Activated CD4-positive, alpha-beta T cell treated with anti-CD3 and anti-CD28 coated beads, Interleukin-2, amount 10 ng/mL, durations not matched to agents 7 days and 5 days (primary cell): ENCODE measurements at regions not wholly inside any gene's neighbourhood (a gene's known extent, or its start where the extent isn't known, plus 50 kb on each side); places are given as distances from the start of the nearest gene placed in this dataset.

Experiments
- CTCF ChIA-PET: fragments of 350-600 bp; sonication (Branson Sonifier 250); formaldehyde crosslinking; loops from one replicate; lab custom pipeline; 2021; ENCODE audit warnings: antibody characterized with exemption; lab: Charles Lee
- POLR2A ChIA-PET: fragments of 350-600 bp; sonication (Branson Sonifier 250); formaldehyde crosslinking; loops from one replicate; lab custom pipeline; 2021; ENCODE audit warnings: antibody characterized with exemption; lab: Charles Lee
- DNase-seq: peaks from one replicate; pipeline ENCODE4 v3.0.0-alpha.2; 2020
- H3K27ac Mint-ChIP-seq: one replicate; pipeline ENCODE4 v1.8.0; 2021; ENCODE audit warnings: mild to moderate bottlenecking, moderate library complexity, mixed read lengths
- H3K27me3 Mint-ChIP-seq: one replicate; pipeline ENCODE4 v1.8.0; 2021; ENCODE audit warnings: mixed read lengths
- H3K36me3 Mint-ChIP-seq: one replicate; pipeline ENCODE4 v1.8.0; 2021; ENCODE audit warnings: low read depth, mixed read lengths
- H3K4me1 Mint-ChIP-seq: one replicate; pipeline ENCODE4 v1.8.0; 2021; ENCODE audit warnings: mixed read lengths
- H3K4me3 Mint-ChIP-seq: one replicate; pipeline ENCODE4 v1.8.0; 2021; ENCODE audit warnings: mild to moderate bottlenecking, moderate library complexity, mixed read lengths
- H3K9me3 Mint-ChIP-seq: one replicate; pipeline ENCODE4 v1.8.0; 2021; ENCODE audit warnings: mixed read lengths

DNA sequence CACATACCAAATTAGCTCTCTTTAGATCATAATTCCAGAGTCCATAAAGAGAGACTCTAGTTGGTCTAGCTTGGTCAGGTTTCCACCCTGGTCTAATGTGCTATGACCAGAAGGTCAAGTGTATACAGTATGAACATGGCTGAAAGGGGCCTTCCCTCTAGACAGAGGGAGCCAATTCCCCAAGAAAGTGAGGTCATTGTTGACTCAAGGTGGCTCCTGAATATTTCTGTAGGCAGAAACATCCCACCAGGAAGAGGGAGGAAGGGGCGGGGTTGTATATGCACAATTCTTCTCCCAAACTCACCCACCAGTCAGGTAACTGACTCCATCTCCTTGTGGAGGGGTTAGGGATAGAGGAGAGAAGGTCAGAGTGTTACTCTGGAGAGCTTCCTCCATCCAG is 281.8 kb upstream of the PLET1 start:
- DNase-seq: no peak
- ChIA-PET POLR2A (no interaction called here), CTCF (no interaction called here)
- Mint-ChIP-seq H3K9me3 (no peaks in the 10 kb centered on the region), H3K4me1 (peaks cover 14% of the 10 kb centered on the region), H3K27me3 (no peaks in the 10 kb centered on the region), H3K27ac (no peak overlapping the region), H3K36me3 (no peaks in the 10 kb centered on the region), H3K4me3 (no peak overlapping the region)

DNA sequence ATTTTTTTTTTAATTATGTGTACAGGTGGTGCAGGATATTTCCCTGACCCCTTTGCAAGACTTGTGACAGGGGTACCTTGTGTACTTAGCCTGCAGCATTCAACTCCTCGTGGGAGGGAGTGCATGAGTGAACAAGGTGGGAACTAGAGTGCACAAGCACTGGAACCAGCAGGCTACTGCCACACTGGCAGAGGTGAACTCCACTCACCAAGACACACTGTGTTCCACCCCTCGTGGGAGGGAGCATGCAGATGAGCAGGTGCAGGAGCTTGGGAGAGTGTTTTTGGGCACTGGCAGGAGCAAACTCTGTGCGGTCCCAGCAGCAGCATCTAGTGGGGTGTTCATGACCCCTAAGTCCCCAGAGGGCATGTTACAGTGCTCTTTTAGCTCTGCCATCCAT is 282.7 kb upstream of the PLET1 start:
- peaks cover 14% of the 10 kb centered on the region for H3K4me1 Mint-ChIP-seq
- ChIA-PET POLR2A (no interaction called here), CTCF (no interaction called here)
- DNase-seq: no peak
- no peak overlapping the region for H3K27ac Mint-ChIP-seq
- no peaks in the 10 kb centered on the region for H3K27me3 Mint-ChIP-seq
- no peak overlapping the region for H3K4me3 Mint-ChIP-seq
- no peaks in the 10 kb centered on the region for H3K9me3 Mint-ChIP-seq
- no peaks in the 10 kb centered on the region for H3K36me3 Mint-ChIP-seq

DNA sequence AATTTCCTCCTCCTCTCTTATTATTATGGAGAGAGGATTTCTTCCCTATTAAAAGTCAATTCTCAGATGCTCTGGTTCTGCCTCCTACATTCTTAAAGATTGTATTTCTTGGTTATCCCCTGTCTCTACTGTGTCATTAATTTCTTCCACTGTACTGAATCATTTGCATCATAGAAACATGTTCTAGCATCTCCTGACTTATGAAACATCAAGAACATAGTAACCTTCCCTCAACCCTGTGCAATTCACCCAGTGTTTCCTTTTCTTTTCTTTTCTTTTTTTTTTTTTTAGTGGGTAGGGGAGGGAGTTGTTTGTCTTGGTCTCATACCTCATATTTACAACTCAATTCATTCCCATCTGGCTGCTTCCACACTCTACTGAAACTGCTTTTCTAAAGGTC is 288.0 kb upstream of the PLET1 start:
- DNase-seq: no peak
- Mint-ChIP-seq H3K4me1 (no peaks in the 10 kb centered on the region), H3K27me3 (no peaks in the 10 kb centered on the region), H3K9me3 (no peaks in the 10 kb centered on the region), H3K36me3 (no peaks in the 10 kb centered on the region), H3K4me3 (no peak overlapping the region), H3K27ac (no peak overlapping the region)
- ChIA-PET POLR2A (no interaction called here), CTCF (no interaction called here)

DNA sequence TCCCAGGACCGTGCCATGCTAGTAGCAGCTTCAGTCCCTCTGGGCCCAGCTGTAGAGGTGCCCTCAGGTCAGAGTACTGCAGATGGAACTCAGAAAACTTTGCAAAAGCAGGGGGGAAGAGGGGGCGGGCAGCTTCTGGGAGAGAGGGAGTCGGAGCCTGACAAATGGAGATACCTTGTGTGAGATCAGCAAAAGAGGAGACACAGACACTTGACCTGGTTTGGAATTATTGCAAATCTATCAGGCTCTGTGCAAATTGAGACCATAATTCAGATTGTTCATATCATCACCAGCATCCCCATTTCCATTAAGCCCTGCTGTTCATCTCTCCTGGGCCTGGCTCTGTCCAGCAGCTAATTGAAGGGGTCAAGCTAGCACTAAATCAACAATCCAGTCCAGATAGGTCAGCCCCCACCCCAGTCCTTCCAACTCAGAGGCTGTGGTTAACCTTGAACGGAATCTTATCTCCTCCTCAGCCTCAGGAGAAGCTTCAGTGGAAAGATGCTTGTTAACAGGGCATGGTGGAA is 292.6 kb upstream of the PLET1 start:
- no peak overlapping the region for H3K27ac Mint-ChIP-seq
- no peak for DNase-seq
- ChIA-PET POLR2A (no interaction called here), CTCF (interaction anchor here (0.6 to 1.1 kb wide), 2 partner anchors 29 to 964 kb away, joined by 3 to 5 read pairs; no protein-coding TSS in a partner anchor)
- H3K36me3 Mint-ChIP-seq: no peaks in the 10 kb centered on the region
- no peak overlapping the region for H3K4me3 Mint-ChIP-seq
- no peaks in the 10 kb centered on the region for H3K27me3 Mint-ChIP-seq
- H3K4me1 Mint-ChIP-seq: peaks cover 4% of the 10 kb centered on the region
- H3K9me3 Mint-ChIP-seq: no peaks in the 10 kb centered on the region

DNA sequence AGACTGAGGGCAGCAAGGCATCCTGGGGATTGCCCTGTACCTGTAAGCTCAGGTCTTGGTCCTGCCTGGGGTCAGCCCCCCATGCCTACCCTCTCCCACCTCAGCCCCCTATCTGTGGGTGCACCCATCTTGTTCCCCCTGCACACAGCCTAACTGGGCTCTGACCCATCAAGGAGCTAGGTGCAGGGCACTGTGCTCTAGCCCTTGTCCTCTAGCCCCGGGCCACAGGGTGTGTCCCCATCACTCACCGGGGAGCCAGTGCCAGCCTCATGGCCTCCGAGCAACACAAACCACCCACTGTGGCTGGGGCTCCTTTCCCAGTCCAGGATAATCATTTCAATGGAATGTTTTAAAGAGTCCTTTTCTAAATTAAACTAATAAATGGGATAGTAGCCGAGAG is 293.9 kb upstream of the PLET1 start:
- ChIA-PET POLR2A (no interaction called here), CTCF (interaction anchor here (1.0 to 2.6 kb wide), 4 partner anchors 17 to 275 kb away, joined by 3 to 9 read pairs (median 8); no protein-coding TSS in a partner anchor)
- H3K4me1 Mint-ChIP-seq: peaks cover 4% of the 10 kb centered on the region
- no peak for DNase-seq
- H3K27me3 Mint-ChIP-seq: no peaks in the 10 kb centered on the region
- no peaks in the 10 kb centered on the region for H3K9me3 Mint-ChIP-seq
- H3K4me3 Mint-ChIP-seq: no peak overlapping the region
- H3K36me3 Mint-ChIP-seq: no peaks in the 10 kb centered on the region
- peak overlapping the region; percentile 9 for H3K27ac Mint-ChIP-seq

GRCh38 chr11:112555491-112556364 is 295.1 kb upstream of the PLET1 start:
- H3K27me3 Mint-ChIP-seq: no peaks in the 10 kb centered on the region
- H3K9me3 Mint-ChIP-seq: no peaks in the 10 kb centered on the region
- POLR2A ChIA-PET: no interaction called here
- no peak overlapping the region for H3K27ac Mint-ChIP-seq
- no peaks in the 10 kb centered on the region for H3K36me3 Mint-ChIP-seq
- peaks cover 4% of the 10 kb centered on the region for H3K4me1 Mint-ChIP-seq
- CTCF ChIA-PET: interaction anchor here (0.6 to 2.6 kb wide), 12 partner anchors 8 to 276 kb away, joined by 3 to 12 read pairs (median 4); no protein-coding TSS in a partner anchor
- DNase-seq: peak; percentile 71
- H3K4me3 Mint-ChIP-seq: no peak overlapping the region

GRCh38 chr11:112558691-112559090 is 298.0 kb upstream of the PLET1 start:
- Mint-ChIP-seq H3K27ac (no peak overlapping the region), H3K4me1 (peaks cover 4% of the 10 kb centered on the region), H3K36me3 (no peaks in the 10 kb centered on the region), H3K4me3 (no peak overlapping the region), H3K27me3 (no peaks in the 10 kb centered on the region), H3K9me3 (no peaks in the 10 kb centered on the region)
- ChIA-PET CTCF (no interaction called here), POLR2A (no interaction called here)
- DNase-seq: no peak

DNA sequence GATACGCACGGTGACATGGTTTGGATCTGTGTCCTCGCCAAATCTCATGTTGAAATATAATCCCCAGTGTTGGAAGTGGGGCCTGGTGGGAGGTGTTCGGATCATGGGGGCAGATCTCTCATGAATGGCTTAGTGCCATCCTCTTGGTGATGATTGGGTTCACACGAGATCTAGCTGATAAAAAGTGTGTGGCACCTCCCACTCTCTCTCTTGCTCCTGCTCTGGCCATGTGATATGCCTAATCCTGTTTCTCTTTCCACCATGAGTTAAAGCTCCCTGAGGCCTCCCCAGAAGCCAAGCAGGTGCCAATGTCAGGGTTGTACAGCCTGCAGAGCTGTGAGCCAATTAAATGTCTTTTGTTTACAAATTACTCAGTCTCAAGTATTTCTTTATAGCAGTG is 303.1 kb upstream of the PLET1 start:
- no peaks in the 10 kb centered on the region for H3K9me3 Mint-ChIP-seq
- H3K4me1 Mint-ChIP-seq: no peaks in the 10 kb centered on the region
- ChIA-PET POLR2A (no interaction called here), CTCF (interaction anchor here (1.5 to 1.7 kb wide), 2 partner anchors 8 to 12 kb away, joined by 5 to 12 read pairs; no protein-coding TSS in a partner anchor)
- H3K36me3 Mint-ChIP-seq: no peaks in the 10 kb centered on the region
- DNase-seq: no peak
- H3K4me3 Mint-ChIP-seq: no peak overlapping the region
- H3K27ac Mint-ChIP-seq: no peak overlapping the region
- H3K27me3 Mint-ChIP-seq: peaks cover 7% of the 10 kb centered on the region

DNA sequence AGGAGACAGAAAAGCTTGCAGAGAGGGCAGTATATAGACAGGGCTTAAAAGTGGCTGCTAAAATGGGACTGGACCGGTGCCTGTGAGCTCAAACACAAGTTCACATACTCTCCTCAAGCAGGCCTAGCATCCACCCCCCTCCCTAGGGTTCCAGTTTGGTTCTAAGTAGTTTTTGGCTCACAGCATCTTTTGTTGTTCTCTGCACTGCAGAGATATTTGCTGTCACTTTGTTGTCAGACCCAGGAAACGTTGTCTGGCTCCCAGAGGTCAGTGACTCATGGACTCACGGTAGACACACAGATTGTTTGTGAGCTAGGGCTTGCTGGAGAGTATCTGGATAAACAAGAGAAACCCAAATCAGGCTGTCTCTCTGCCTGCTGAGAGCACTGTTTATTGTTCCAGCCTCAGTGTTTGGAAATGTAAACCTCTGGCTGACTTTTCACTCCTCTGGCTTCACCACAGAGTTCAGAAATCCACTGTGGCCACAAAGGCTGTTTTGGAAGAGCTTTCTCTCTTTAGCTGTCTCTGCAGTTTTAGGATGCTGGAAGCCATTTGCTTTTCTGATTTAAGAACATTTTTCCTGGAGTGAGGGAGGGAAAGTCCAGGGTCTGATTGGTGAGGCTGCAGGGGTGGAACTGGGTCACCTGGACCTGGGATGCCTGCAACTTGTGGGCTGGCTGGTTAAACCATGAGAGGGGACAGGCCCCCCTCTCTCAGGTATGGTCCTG is 303.7 kb upstream of the PLET1 start:
- Mint-ChIP-seq H3K9me3 (no peaks in the 10 kb centered on the region), H3K4me3 (no peak overlapping the region), H3K36me3 (no peaks in the 10 kb centered on the region), H3K27me3 (peaks cover 7% of the 10 kb centered on the region), H3K27ac (no peak overlapping the region), H3K4me1 (no peaks in the 10 kb centered on the region)
- ChIA-PET POLR2A (no interaction called here), CTCF (interaction anchor here (1.5 to 1.7 kb wide), 2 partner anchors 9 to 13 kb away, joined by 5 to 12 read pairs; no protein-coding TSS in a partner anchor)
- no peak for DNase-seq

DNA sequence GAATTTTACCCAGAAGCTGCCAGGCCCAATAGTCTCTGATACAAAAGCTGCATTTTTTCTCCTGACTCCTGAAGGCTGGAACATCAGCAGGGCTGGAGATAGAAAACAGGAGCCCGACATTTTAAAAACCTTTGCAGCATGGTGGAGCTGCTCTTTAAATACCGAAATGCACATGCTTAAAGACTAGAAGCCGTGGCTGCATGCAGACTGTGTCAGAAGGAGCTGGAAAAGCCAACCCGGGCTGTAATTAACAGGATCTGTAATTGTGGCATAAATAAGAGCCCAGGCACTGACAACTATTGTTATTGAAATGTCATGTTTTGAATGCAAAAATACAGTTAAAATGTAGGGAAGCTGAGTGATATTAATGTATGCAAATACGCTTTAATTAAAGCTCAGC is 304.9 kb upstream of the PLET1 start:
- no peak for DNase-seq
- Mint-ChIP-seq H3K36me3 (no peaks in the 10 kb centered on the region), H3K4me3 (no peak overlapping the region), H3K27ac (no peak overlapping the region), H3K4me1 (no peaks in the 10 kb centered on the region), H3K27me3 (peaks cover 9% of the 10 kb centered on the region), H3K9me3 (no peaks in the 10 kb centered on the region)
- CTCF ChIA-PET: interaction anchor here (0.5 to 1.7 kb wide), 3 partner anchors 10 to 215 kb away, joined by 3 to 12 read pairs (median 5); no protein-coding TSS in a partner anchor
- POLR2A ChIA-PET: no interaction called here

DNA sequence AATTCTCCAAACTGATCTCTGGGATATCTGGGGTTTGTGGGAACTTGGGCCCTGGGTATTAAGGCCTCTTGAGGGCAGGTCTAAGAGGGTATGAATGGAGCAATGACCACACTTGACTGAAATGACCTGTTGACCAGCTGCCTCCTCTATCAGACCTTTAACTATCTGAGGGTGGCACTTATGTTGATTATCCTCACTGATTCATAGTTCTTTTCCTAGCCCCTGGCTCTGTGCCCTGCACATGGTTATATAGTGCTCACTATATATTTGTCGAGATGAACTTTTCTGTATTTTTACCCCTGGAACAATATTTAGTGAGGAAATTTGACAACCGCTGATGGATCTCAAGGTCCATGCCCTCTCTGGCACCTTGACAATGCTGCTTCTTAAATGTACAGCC is 305.5 kb upstream of the PLET1 start:
- H3K27me3 Mint-ChIP-seq: peaks cover 9% of the 10 kb centered on the region
- no peaks in the 10 kb centered on the region for H3K36me3 Mint-ChIP-seq
- CTCF ChIA-PET: interaction anchor here (1.3 kb wide), 1 partner anchor 10 kb away, joined by 4 read pairs; no protein-coding TSS in a partner anchor

DNA sequence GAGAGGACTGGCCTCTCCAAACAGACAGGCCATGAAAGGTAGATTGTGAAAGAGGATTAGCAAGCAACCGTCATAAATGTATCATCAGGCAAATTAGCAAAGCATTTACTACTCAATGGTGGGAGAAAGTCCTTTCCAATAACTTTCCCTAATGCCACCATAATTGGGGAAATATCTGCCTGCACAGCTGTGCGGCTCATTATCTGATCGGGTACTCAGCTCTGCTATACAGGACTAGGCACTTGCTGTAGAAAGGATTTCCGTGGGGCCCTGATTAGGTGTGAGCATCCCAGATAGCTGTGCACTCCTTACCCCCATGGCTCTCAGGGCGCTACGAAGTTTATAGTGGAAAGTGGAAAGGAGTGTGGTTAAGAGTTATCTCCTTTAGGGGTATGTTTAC is 309.7 kb upstream of the PLET1 start:
- Mint-ChIP-seq H3K27me3 (peaks cover 15% of the 10 kb centered on the region), H3K36me3 (no peaks in the 10 kb centered on the region), H3K4me3 (no peak overlapping the region), H3K27ac (no peak overlapping the region), H3K9me3 (no peaks in the 10 kb centered on the region), H3K4me1 (no peaks in the 10 kb centered on the region)
- CTCF ChIA-PET: no interaction called here
- DNase-seq: no peak
- POLR2A ChIA-PET: no interaction called here

More for the DNA sequence above, 305.5 kb upstream of the PLET1 start:
- no peak for DNase-seq
- no peak overlapping the region for H3K4me3 Mint-ChIP-seq
- no peak overlapping the region for H3K27ac Mint-ChIP-seq
- H3K4me1 Mint-ChIP-seq: no peaks in the 10 kb centered on the region
- POLR2A ChIA-PET: no interaction called here
- H3K9me3 Mint-ChIP-seq: no peaks in the 10 kb centered on the region

- DNase-seq: no peak
- POLR2A ChIA-PET: no interaction called here
- H3K36me3 Mint-ChIP-seq: no peaks in the 10 kb centered on the region
- H3K27ac Mint-ChIP-seq: no peak overlapping the region
- CTCF ChIA-PET: interaction anchor here (1.4 kb wide), 1 partner anchor 9 kb away, joined by 4 read pairs; no protein-coding TSS in a partner anchor
- no peaks in the 10 kb centered on the region for H3K4me1 Mint-ChIP-seq
- no peaks in the 10 kb centered on the region for H3K27me3 Mint-ChIP-seq
- H3K9me3 Mint-ChIP-seq: no peaks in the 10 kb centered on the region
- H3K4me3 Mint-ChIP-seq: no peak overlapping the region
Observed at GRCh38 chr11:112579282-112579681, 318.6 kb upstream of the PLET1 start.
